ENCODE measurements at regions not wholly inside any gene's neighbourhood (a gene's known extent, or its start where the extent isn't known, plus 50 kb on each side); places are given as distances from the start of the nearest gene placed in this dataset.

DNA sequence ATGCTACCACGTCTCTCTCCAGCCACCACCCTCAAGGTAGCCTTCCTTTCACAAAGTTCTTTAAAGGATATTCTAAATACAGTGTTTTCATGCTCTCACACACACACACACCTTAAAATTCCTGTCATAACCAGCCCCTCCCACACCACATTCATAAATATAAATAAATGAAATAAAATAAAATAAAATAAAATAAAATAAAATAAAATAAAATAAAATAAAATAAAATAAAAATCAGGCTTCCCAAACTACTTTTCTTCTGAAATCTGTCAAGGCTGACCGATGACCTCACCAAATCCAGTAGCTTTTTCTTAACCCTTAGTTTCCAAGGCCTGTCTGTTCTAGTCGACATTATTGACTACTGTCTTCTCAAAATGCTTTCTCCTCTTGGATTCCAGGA, 378.4 kb downstream of the SEC23A start:
- H3K27ac ChIP-seq, result no peak overlapping the region
- intact Hi-C loops (cut with DNase I), result loop anchor here (5.0 kb wide), 1 partner anchor 143 kb away; no protein-coding TSS in a partner anchor
- H3K4me1 ChIP-seq, result no peaks in the 10 kb centered on the region
- DNase-seq (no peak), ATAC-seq (no peak)
- H3K9me3 ChIP-seq, result no peaks in the 10 kb centered on the region
- H3K36me3 ChIP-seq, result no peaks in the 10 kb centered on the region
- H3K4me3 ChIP-seq, result no peak overlapping the region
- TF ChIP-seq, protein P1, sequence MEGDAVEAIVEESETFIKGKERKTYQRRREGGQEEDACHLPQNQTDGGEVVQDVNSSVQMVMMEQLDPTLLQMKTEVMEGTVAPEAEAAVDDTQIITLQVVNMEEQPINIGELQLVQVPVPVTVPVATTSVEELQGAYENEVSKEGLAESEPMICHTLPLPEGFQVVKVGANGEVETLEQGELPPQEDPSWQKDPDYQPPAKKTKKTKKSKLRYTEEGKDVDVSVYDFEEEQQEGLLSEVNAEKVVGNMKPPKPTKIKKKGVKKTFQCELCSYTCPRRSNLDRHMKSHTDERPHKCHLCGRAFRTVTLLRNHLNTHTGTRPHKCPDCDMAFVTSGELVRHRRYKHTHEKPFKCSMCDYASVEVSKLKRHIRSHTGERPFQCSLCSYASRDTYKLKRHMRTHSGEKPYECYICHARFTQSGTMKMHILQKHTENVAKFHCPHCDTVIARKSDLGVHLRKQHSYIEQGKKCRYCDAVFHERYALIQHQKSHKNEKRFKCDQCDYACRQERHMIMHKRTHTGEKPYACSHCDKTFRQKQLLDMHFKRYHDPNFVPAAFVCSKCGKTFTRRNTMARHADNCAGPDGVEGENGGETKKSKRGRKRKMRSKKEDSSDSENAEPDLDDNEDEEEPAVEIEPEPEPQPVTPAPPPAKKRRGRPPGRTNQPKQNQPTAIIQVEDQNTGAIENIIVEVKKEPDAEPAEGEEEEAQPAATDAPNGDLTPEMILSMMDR (IDR thresholded peaks at IDR 0.05), result no peak
- H3K27me3 ChIP-seq (ENCODE audit: low read depth), result no peaks in the 10 kb centered on the region

DNA sequence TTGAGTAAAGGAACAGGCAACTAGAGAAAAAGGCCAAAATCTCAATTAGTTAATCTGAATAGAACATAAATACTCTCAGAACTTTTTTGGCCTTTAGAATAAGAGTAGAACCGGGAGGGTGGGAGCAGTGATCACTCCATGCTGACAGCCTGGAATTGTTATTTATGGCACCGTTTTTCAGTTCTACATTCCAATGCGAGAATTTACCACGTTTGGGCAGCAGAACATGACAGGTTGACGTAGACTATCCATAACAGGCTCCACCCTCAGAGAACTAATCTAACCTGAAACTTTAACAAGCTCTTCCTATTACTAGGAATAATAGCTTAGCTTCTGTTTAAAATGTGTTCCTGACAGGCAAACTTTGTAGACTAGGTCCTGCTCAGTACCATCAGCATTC, 379.1 kb downstream of the SEC23A start:
- TF ChIP-seq, protein P1 (IDR thresholded peaks at IDR 0.05), result no peak
- intact Hi-C loops (cut with DNase I), result loop anchor here (5.0 kb wide), 1 partner anchor 143 kb away; no protein-coding TSS in a partner anchor
- no peak overlapping the region for H3K4me3 ChIP-seq
- no peaks in the 10 kb centered on the region for H3K27me3 ChIP-seq (ENCODE audit: low read depth)
- no peak for DNase-seq
- H3K36me3 ChIP-seq, result no peaks in the 10 kb centered on the region
- no peaks in the 10 kb centered on the region for H3K9me3 ChIP-seq
- H3K27ac ChIP-seq, result no peak overlapping the region
- no peak for ATAC-seq
- H3K4me1 ChIP-seq, result no peaks in the 10 kb centered on the region

DNA sequence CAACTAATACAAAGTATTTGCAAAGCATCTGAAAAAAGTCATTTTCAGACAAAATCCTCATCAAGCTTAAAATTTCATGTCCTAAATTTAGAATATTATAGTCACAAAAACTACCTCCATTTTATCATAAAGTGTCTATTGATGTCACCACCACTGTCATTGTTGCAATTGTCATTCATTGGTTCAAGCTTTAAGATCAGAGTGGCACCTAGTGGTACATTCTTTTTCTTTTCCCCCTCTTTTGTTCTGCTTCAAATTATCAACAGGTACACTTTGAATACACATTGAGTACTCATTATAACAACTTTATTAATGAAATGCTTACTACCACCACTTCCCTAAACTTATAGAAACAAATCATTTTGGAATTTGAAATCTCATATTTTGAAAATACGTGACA, 379.8 kb downstream of the SEC23A start:
- Histone ChIP-seq H3K27ac (no peak overlapping the region), H3K4me1 (peaks cover 5% of the 10 kb centered on the region), H3K36me3 (no peaks in the 10 kb centered on the region), H3K27me3 (ENCODE audit: low read depth) (no peaks in the 10 kb centered on the region), H3K4me3 (no peak overlapping the region), H3K9me3 (no peaks in the 10 kb centered on the region)
- ATAC-seq (no peak), DNase-seq (no peak)
- TF ChIP-seq, protein P1 (IDR thresholded peaks at IDR 0.05), result no peak
- intact Hi-C loops (cut with DNase I), result loop anchor here (5.0 kb wide), 1 partner anchor 144 kb away; no protein-coding TSS in a partner anchor

DNA sequence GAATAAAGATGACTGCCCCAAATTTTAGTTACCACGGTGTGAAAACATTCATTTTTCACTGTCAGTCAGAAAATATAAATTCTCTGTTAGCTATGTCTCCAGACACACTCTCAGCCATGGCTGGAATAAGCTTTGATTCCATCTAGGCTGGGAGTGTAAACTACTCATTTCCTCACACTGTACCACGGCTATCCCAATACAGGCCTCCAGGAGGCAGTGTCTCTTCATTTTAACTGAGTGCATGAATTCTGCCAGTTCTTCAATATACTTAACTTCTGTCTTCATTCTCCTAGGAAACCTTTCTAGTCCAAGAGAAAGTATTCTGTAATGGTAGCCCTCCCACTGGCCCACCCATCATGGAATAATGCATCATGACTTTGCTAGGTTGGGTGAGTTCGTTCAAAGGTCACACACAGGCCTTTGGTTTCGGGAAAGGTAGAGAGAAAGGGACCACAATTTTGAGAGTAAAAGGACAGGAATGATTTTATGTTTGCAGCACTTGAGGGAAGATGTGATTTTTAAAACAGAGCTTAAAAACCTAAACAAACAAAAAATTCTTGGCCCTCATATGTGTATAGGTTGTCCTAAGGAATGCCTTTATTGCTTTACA, 381.1 kb downstream of the SEC23A start:
- no peak overlapping the region for H3K27ac ChIP-seq
- H3K36me3 ChIP-seq, result no peaks in the 10 kb centered on the region
- peaks cover 7% of the 10 kb centered on the region for H3K4me1 ChIP-seq
- H3K4me3 ChIP-seq, result no peak overlapping the region
- H3K27me3 ChIP-seq (ENCODE audit: low read depth), result no peaks in the 10 kb centered on the region
- H3K9me3 ChIP-seq, result no peaks in the 10 kb centered on the region
- DNase-seq (no peak), ATAC-seq (peak; percentile 86 to 89)
- intact Hi-C loops (cut with DNase I), result loop anchor here (5.0 kb wide), 1 partner anchor 145 kb away; no protein-coding TSS in a partner anchor
- TF ChIP-seq, protein P1 (IDR thresholded peaks at IDR 0.05), result peak; percentile 80

DNA sequence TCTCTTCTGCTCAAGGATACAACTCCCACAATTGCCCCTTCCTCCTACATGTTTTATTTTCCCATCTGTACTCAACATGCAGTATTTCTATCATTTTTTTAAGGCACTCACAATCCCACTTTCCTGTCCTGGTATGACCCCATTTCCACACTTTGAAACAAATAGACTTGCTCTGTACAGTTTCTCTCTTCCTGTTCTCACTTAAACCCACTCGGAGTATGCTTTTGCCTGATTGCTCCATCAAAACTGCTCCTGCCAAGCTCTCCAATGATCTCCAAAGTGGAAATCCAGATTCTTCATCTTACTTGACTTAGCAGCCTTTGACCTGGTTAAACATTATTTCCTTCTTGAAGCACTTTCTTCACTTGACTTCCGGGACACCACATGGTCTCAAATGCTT, 384.5 kb downstream of the SEC23A start:
- ATAC-seq, result peak in 1 of 2 donors; percentile 62
- DNase-seq, result no peak
- Histone ChIP-seq H3K27me3 (ENCODE audit: low read depth) (no peaks in the 10 kb centered on the region), H3K27ac (no peak overlapping the region), H3K4me3 (no peak overlapping the region), H3K36me3 (no peaks in the 10 kb centered on the region), H3K4me1 (peaks cover 7% of the 10 kb centered on the region), H3K9me3 (no peaks in the 10 kb centered on the region)
- intact Hi-C loops (cut with DNase I), result no loop called here
- TF ChIP-seq, protein P1 (IDR thresholded peaks at IDR 0.05), result no peak
